Posterior vena cava (tissue), 2 donors: ENCODE measurements at regions not wholly inside any gene's neighbourhood (a gene's known extent, or its start where the extent isn't known, plus 50 kb on each side); places are given as distances from the start of the nearest gene placed in this dataset.
"Not testable (repeated sequence)": the region's sequence is repeated elsewhere in the genome, so short reads cannot be mapped to it uniquely, and the experiment has no call there.

Experiments used
- DNase-seq: peaks from one replicate; pipeline ENCODE4 v3.0.0-alpha.2; 2020; ENCODE audit warnings: low spot score
- intact Hi-C, 2 donors: fragments of 100-400 bp; cut with DNase I; formaldehyde crosslinking; loops; one replicate each; pipeline versions ENCODE4 v1.14.1 to v1.14.2; 2022 to 2023
- donor health status: DM: yes; HTN: yes; CAD: no.
- donor health status: DM: yes; HTN: yes; CAD: no.

DNA sequence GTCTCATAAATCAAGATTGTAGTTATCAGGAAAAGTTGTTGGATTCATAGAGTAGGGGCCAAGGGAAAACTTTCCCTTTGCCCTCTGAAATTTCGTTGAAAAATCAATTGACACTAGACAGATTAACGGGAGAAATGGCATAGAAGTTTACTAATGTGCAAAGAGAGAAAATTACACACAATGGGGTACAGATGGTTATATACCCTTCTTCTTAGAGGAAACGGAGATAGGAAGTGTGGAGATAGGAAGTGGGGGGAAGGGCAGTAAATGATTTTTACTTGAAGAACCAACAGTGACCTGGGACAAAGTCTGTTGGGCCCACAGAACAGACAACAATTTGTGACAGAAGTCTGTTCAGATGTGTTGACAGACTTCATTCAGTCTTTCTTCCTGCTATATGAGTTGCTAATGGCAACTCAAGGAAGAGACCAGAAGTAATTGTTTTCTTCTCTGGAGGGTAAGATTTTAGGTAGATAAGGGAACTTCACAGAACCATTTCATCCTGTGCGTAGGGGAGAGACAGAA lies 177.9 kb downstream of the C9orf152 start:
- no peak for DNase-seq
- intact Hi-C loops = loop anchor here (5.0 to 10.0 kb wide), 3 partner anchors 55 to 1117 kb away; no protein-coding TSS in a partner anchor

DNA sequence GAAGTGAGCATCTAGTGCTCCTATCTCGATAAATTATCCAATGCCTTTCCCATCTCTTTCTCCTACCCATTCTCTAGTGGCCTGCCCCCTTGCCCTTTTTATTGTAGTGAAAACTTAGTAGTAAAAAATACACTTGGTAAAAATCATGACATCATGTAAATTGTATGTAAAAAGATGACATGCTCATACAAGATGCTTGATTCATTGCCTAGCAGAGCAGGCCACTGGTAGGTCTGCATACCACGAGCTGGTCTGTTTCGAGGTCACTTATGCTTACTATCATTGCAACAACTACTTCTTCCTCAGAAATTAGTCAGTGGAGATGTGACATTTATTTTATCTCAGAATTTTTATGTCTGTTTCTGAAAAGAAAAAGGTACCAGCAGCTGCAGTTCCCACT lies 177.3 kb downstream of the C9orf152 start:
- no peak for DNase-seq
- intact Hi-C loops = no loop called here

DNA sequence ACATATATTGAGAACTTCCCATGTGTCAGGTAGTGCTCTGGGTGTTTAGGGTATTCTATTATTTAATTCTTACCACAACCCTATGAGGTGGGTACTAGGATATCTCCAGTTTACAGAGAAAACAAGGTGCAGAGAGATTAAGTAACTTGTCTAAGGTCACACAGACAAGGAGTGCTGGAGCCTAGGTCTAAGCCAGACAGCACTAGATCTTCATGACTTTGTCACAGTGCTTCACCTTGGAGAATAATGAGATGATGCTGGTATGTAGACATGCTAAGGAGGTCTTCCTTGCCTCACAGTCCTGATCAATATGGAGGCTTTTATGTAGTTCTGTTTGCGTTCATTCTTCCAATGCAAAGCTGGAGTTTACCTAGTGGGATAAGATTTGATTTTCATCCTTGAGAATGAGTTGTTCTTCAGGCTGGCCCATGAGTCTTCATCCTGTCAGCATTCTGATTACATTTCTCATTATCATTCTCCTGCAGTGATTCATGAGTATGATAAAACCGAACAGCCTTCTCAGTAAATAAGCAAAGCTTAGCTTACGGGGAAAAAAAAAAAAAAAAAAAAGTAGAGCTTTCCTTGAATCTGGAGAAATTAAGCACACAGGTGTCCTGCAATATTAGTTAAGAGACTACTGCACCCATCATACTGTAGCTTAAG lies 176.3 kb downstream of the C9orf152 start:
- no peak for DNase-seq

DNA sequence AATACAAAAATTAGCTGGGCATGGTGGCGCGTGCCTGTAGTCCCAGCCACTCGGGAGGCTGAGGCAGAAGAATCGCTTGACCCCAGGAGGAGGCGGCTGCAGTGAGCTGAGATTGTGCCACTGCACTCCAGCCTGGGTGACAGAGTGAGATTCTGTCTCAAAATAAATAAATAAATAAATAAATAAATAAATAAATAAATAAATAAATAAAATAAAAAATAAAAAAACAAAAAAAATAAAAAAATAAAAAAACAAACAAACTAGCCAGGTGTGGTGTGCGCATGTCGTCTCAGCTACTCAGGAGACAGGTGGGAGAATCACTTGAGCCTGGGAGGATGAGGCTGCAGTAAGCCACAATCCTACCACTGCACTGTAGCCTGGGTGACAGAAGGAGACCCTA lies 175.4 kb downstream of the C9orf152 start:
- DNase-seq, intact Hi-C loops: not testable (repeated sequence)

More for the DNA sequence above, 176.3 kb downstream of the C9orf152 start:
- intact Hi-C loops = no loop called here

DNA sequence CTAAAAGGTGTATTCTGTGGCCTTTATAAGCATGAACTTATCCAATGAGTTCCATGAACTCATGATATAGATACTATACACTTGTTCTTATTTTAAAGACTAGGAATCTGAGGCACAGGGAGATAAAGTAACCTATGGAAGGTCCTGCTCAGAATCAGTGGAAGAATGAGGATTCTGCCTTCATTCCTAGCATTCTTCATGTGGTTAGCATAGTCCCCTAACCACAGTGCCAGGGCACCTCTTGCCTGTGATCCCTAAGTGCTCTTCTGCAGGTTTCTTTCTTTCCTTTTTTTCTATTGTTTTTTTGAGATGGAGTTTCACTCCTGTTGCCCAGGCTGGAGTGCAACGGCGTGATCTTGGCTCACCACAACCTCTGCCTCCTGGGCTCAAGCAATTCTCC lies 174.1 kb downstream of the C9orf152 start:
- DNase-seq = no peak
- intact Hi-C loops = no loop called here

DNA sequence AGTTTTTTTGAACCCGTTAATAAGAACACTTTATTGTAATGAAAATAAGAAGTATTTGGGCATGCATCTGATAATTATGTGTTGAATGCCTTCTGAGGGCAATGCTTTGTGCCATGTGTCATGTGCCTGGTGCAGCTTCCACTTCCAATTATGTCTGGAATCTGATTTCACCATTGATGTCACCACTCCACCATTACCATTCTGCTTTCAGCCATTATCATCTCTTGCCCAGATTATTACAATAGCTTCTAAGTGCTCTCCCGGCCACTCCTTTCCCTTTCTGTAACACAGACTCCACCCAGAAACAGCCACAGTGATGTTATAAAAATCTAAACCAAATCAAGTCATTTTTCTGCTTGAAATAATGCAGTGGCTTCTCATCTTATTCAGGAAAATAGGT lies 171.7 kb downstream of the C9orf152 start:
- intact Hi-C loops = no loop called here
- DNase-seq = no peak

DNA sequence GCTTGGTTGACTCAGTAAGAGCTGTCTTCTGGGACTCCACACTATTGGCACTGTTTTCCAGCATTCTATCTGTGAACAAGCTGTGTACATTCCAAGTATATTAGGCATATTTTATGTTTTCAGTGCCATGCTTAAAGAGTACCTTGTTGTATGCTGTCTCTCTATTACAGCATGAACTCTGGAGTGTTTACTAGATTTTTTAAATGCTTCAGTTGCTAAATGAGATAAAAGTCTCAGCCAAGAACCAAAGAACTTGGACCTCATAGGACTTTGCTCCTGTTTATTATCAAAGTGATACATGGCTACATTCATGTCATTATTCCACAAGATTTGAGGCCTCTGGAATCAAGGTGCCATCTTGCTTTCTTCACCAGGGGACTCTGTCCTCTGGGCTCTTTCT lies 167.2 kb downstream of the C9orf152 start:
- no peak for DNase-seq
- intact Hi-C loops = no loop called here

DNA sequence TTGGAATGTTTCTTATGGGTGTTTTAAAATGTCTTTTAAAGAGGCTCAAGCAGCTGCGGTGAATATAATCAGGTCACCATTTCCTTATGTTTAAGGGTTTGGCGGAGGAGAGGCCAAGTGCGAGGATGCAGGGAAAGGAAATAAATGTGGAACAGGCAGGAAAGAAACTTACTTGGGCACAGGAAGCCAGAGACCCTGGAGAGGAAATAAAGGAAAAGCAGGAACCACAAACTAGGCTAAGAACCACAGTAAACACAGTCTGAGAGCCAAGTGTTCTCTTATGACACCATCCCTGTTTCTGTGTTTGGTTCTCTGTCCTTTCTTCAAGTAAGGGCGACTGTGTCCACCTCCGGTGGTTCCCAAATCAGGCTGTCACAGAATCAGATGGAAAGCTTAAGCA lies 166.5 kb downstream of the C9orf152 start:
- intact Hi-C loops = no loop called here

DNA sequence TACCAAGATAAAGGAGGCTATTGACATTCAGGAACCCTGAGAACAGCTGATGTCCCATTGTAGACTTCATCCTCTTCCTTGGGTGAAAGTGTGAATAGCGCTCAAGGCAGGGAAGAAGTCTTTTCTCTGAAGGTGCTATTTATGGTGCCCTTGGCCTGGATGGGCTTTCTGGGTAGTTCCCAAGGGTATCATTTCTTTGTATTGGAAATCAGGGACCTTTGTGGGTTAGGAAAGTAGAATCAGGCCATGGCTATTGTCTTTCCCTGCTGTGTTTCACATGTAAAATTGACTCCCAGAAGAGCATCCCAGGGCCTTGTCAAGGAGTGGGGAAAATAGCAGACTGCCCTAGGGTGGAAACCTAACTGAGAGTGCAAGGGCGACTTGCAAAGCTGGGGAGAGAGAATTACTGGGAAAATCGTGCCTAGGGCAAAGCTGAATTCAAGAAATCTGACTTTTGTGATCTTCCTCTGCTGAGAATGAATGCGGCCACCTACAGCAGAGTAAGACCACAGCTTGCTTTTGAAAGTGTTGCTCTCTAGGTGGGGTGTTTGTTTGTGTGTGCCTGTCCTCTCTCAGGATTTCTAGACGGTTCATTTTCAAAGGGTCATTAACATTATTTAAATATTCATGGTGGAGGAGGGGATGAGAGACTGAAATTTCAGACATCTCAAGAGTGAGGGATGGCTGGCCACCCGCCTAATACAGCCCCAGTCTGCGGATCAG lies 160.6 kb downstream of the C9orf152 start:
- intact Hi-C loops = no loop called here

More for the DNA sequence above, 166.5 kb downstream of the C9orf152 start:
- no peak for DNase-seq

DNA sequence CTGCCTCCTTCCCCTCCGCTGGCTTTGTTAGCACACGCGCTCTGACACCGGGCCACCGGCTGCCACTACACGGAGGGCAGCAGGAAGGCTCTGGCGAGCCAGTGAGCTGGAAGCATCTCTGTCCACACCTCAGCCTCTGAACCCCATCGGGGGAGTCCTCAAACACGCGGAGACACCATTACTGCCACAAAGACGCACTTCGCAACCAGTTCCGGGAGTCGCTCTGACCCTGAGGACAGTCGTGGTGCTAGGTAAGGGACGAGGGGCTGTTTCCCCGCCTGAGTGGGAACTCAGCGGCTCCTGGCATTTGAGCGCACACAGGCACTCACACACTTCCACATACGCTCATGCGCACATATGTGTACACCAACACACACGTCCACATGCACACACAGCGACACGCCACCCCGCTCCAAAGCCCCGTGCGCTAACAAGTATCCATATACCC lies 160.0 kb downstream of the C9orf152 start:
- DNase-seq = peak; percentile 83
- intact Hi-C loops = no loop called here

More for the DNA sequence above, 160.6 kb downstream of the C9orf152 start:
- no peak for DNase-seq

DNA sequence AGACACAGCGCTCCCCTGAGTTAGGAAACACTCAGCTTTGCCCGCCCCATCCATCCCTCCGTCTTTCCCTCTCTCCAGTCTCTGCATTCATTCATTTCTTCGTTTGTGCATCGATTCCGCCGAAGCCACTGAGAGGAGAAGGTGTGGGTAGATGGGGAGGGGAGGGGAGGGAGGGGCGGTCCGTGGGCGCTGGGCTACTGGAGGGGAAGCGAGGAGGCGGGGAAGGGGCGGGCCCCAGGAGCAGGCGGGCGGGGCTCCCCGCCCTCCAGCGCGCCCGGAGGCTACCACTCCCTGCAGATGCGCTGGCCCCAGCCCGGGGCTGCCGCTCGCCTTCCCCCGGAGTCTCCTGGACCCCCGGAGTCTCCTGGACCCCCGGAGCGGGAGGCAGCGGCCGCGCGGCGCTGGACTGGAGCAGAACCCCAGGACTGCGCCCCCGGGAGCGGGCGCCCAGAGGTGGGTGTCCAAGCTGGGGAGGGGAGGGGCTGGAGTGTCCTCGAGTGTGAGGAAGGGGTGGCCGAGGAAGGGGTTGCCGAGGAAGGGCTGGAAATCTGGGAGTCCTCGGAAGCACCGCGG lies 159.5 kb downstream of the C9orf152 start:
- peak; percentile 94 for DNase-seq
- intact Hi-C loops = no loop called here

DNA sequence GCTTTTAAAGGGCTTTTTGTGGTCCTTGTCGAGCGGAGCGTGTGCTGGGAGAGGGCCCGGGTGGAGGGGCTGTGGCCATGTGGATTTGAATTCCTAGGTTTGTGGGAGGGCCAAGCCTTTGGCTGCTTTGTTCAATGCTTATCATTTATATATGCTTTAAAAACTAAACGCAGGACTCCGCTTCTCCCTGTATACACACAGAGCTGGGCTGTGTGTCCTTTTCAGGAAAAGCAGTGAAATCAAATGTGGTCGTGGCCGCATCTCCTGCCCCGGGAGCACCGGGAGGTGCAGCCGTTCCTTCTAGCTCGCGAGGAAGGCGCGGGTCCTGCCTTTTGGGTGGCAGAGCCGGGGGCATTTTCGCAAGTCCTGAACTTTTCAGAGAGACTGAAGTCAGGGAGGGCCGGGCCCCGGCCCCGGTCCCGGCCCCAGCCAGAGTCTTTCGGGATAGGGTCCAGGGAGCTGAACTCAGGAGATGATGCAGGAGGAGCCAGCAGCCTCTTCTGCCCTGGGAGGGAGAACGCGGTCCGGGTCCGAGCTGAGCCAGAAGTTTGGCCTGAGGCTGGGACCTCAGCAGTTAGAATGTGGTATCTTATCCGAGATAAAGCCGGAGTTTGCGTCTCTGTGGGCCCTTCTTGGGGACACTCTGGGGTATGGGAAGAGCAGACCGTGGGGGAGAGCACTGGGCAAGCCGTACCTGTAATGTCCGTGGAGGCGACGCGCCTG lies 158.8 kb downstream of the C9orf152 start:
- peak; percentile 81 for DNase-seq
- intact Hi-C loops = no loop called here

DNA sequence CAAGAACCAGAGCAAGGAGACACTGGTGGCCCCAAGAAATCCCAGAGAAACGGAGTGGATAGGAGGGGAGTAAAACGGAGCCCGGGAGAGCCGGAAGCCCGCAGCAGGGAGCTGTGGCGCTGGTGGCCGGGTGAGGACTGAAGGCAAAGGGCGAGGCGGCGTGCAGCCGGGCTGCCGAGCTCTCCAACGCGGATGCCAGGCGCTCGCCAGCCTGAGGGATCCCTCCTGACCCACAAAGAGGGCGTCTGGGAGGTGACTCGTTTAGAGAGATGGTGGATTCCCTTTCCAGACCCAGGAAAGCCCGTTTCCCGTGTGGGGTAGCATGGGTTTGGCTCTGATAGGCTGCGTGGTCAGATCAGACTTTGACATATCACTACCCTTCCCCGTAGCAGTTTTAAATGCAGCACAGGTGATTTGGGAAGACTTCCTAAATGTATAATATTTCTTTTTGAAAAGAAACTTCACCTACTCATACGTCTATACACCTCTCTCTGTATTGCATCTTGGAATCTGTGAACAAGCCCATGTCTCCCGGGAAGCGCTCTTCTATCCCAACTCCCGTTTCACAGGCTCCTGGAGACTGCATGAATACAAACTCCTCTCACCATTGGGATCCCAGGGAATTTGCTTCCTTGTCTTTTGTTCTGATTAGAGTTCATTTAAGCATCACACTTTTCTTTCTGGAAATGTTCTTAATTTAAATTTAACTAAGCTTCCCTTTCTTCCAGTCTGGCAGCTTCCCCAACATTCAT lies 158.1 kb downstream of the C9orf152 start:
- intact Hi-C loops = loop anchor here in 1 of 2 donors (2.0 to 5.0 kb wide), 2 partner anchors 63 to 138 kb away; no protein-coding TSS in a partner anchor
- DNase-seq = peak; percentile 84

DNA sequence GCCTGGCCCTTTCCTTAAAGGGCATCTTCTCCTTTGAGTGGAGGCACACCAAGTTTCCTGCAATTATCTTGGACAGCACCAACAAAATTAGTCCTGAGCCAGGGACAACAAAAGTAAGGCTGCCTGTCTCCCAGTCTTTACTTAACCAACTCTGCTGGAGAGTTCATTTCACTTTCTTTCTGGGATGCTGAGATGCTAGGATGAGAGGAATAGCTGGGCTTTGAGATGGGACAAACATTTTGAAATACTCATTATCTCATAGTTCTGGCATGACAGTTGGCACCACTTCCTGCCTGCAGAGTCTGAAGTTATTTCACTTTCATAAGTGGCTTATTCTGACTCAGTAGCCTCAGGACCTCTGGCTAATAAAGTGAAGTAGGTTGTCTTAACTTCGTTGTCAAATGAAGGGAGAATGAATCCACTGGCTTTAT lies 157.0 kb downstream of the C9orf152 start:
- DNase-seq = no peak
- intact Hi-C loops = loop anchor here in 1 of 2 donors (2.0 to 5.0 kb wide), 2 partner anchors 64 to 139 kb away; no protein-coding TSS in a partner anchor

DNA sequence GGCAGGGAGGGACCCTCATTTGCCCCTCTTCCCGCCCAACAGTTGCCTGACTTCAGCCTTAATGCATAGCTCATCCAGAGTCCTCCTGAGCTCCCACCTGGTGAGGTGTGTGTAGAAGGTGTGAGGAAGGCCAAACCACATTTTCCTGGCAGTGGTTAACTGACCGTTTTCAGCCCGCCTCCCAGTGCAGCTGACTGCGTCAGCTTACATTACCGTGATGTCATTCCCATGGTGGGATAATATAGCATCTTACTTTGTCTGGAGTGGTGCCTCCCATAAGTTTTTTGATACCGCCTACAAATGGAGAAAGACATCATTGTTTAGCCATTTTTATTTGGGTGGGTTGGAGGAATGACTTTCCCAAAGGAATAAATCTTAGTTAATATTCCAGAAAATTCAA lies 151.9 kb downstream of the C9orf152 start:
- DNase-seq = no peak
- intact Hi-C loops = no loop called here

DNA sequence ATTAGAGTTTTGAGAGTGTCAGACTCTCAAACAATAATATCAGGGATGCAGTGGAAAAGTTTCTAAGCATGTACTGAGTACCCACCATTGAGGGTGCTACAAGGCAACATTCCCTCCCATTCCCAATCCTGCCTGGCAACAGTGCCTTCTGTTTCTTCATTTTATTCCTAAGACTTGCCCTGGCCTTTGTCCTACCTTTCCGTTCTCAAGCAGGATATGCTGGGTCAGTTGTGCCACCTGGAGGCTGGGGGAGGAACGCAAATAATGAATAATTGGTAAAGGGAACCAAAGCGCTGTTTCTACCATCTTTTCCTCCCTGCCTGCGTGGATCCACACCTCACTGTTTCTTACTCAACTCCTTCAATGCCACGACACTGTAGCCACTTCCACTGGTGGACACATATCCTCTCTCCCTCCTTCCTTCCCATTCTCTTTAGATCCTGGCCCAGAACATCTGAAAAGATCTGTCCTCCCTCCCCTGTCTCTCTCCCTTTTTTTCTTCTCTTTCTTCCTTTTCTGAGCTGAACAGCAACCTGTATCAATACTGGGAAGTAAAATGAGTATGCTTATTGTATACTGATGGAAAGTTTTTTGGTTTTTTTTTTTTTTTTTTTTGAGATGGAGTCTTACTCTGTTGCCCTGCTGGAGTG lies 149.5 kb downstream of the C9orf152 start:
- intact Hi-C loops = no loop called here
- no peak for DNase-seq

DNA sequence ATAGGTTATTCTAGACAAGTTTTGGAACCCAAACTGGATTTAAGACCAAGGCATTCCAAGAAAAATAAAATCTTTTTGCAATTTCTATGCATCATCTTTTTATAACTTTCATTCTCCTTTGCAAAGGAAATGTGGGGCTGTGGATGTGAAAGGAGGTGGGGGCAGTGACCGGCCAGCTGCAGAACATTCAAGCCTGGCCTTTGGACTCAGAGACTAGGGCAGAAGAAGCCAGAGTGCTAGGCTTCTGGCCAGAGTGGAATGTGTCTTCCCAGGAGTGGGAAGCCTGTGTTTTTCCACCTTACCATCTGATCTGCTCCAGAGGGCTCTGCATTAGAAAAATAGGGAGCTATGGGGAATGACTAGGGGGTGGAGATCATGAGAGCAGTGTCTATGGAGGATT lies 148.5 kb downstream of the C9orf152 start:
- no peak for DNase-seq
- intact Hi-C loops = no loop called here

DNA sequence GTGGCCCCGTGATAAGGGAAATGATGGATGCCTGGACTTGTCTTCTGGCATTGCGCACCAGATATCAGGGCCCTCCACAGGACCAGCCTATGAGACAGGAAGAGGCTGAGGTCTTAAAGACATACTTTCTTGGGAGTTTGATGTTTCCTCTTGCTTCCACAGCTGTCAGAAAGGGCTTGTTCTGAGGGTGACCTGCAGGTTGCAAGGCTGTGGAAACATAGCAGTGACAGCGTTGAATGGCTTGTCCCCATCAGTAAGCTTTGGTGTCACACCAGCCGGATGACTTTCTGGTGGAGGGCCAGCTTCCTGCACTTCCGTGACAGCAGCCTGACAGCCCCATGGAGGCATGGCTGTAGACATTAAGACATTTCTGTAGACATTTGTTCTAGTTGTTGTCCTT lies 143.2 kb downstream of the C9orf152 start:
- no peak for DNase-seq
- intact Hi-C loops = loop anchor here in 1 of 2 donors (5.0 kb wide), 1 partner anchor 1257 kb away; no protein-coding TSS in a partner anchor
